GF-D8 (cell line): ENCODE measurements at regions not wholly inside any gene's neighbourhood (a gene's known extent, or its start where the extent isn't known, plus 50 kb on each side); places are given as distances from the start of the nearest gene placed in this dataset.
"Not testable (repeated sequence)": the region's sequence is repeated elsewhere in the genome, so short reads cannot be mapped to it uniquely, and the experiment has no call there.

Experiments
- DNase-seq: peaks from one replicate; lab custom pipeline; 2025; lab: John Stamatoyannopoulos, UW

DNA sequence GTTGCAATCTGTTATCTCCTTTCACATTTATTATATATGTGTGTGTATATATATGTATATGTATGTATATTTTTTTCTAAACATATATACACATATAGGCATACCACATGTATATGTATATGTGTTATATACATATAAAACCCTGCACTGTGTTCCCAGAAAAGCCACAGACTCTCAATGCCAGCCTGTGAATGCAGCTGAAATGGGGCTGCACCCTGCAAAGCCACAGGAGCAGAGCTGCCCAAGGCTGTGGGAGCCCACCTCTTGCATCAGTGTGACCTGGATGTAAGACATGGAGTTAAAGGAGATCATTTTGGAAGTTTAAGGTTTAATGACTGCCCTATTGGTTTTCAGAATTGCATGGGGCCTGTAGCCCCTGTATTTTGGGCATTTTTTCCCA is 762.3 kb upstream of the ARPP21 start:
- DNase-seq: no peak

DNA sequence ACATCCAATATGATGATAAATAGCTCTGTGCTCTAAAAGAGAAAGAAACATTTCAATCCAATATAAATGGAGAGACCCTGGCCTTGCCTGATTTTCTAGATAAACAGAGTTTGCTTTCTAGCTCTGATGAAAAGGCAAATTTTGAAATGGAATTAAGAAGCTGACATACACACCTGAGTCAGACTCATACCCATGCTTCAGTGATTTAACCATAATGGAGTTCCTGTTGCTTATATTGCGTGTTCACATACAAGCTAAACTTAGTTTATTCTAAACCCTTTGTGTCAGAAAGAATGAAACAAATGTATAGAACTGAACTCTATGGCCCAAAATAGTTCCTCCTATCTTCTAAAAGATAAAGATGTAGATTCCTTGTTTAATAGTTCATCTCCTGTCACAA is 760.8 kb upstream of the ARPP21 start:
- DNase-seq: no peak

DNA sequence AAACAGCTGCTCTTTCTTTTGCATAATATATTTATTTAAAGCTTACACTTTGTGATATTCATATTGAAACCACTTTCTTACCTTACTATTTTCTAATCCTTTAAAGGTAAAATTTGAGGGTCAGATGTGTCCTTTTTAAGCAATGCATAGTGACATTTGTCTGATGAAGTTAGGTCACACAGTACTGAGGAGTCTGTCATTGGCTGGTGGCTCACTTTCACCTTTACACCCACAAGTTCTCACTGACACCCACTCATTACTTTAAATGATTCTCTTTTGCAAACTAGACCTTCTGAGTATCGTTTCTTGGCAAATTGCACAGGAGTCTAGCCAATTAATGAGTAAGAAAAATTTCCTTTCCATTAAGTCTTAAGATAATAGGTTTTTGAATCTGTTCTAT is 758.3 kb upstream of the ARPP21 start:
- no peak for DNase-seq

DNA sequence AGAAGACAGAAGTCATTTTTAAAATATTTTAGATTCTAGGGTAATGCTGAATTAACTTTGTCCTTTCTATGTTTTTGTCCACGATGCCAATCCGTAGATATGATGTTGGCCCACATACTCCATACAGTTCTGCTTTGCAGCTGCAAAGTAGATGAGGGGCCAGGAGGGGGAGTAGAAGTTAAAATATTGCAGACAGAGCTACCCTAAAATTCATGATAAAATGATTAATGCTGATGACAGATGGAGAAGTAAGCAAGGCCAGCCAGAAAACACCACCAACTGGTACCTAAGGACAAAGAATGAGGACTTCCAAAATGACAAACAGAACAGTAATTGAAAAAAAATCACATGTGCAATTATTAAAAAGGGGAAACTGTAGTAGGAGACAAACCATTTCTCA is 756.6 kb upstream of the ARPP21 start:
- no peak for DNase-seq

DNA sequence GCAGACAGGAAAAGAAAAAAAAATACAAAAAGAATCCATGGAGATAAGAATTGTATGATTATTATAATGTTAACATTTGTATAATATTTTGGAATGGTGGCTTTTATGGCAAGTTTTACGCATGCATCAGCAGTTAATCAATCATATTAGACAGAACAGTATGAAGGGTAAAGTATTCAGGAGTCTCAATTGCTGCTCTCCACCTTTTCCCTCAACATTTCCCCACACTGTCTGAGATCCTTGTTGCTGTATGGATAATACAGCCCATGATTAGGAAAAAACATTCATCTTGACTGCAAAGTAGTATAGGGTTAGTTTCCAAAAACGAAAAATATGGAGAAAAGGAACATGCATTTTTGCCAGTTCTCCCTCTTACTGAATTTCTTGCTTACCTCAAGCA is 755.3 kb upstream of the ARPP21 start:
- no peak for DNase-seq

DNA sequence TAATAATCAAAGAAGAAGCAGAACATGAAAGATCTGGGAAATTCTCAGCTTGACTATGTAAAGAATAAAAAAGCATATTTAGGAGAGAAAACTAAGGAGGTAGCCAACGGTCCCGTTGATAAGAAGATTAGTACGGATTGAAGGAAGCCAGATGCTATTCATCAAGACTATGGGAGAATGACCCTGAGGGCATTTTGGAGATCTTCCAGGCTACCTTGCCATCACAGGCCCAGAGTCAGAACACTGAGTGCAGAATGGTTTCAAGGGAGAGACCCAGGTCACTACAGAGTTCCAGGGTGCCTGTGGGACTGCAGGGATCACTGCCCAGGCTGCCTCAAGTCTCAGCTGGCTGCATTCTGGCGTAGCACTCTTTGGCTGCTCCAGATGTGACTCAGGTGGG is 752.9 kb upstream of the ARPP21 start:
- no peak for DNase-seq

DNA sequence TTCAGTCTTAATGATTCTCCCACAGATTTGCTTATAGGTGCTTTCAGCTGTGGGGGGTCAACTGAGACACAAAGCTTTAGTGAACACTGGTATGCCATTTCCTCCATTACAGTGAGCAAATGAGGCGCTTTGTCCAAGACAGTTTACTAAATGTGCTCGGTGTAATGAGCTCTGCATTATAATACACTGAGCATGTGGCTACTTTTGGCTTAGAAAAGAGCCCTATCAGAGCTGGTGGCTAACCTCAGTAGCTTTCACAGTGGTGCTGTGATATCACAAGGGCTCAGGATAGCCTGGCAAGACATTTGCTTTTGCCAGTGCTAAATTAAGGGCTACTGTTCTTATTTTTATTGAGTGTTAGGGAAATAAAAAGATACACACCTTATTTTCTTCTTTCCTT is 749.7 kb upstream of the ARPP21 start:
- no peak for DNase-seq

DNA sequence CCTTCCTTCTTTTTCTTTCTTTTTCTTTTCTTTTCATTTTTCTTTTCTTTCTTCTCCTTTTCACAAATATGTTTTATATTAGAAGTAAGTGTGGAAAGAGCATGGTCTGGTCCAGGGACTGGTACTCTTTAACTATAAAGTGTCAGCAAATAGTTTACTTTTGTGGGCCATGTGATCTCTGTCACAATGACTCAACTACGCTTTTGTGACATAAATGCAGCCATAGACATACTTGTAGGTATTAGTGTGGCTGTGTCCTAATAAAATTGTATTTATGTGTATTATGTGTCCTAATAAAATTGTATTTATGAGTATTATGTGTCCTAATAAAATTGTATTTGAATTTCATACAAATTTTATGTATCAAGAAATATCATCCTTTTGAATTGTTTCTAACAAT is 749.1 kb upstream of the ARPP21 start:
- DNase-seq: no peak

DNA sequence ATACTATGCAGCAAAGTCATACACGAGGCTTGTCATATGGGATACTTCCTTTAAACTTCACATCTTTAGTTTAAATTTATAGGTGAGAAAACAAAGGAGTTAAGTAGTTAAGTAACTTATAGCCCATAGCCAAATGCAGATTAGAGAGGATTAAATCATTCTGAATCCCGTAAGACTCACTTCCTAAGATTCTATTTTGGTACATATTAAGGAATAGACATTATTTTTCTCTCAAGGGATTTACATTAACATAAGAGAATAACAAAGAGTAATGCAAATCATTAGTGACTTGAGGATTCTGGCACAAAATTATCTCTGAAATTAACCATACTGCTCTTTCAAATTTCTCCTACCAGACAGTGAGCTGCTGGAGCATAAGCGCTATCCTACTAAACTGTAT is 747.4 kb upstream of the ARPP21 start:
- no peak for DNase-seq

DNA sequence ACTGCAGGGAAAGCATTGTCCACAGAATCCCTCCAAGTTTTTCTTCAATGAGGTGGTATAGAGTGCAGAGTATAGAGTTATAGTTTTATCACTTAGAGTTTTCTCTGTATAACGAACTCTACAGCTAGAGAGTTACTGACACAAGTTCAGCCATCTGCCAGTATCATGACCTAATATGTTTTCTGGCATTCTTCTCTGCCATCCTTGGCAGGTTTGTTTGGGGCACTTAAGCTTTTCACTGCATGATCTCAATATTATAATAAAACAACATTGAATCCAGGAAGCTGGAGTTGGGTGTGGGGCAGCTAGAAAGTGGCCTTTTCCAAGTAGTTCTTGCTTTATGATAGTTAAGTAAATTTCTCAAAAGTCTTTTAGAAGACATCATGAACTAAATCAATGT is 743.5 kb upstream of the ARPP21 start:
- DNase-seq: no peak

DNA sequence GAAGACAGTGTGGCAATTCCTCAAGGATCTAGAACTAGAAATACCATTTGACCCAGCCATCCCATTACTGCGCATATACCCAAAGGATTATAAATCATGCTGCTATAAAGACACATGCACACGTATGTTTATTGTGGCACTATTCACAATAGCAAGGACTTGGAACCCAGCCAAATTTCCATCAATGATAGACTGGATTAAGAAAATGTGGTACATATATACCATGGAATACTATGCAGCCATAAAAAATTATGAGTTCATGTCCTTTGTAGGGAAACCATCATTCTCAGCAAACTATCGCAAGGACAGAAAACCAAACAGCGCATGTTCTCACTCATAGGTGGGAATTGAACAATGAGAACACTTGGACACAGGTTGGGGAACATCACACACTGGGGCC is 729.6 kb upstream of the ARPP21 start:
- not testable (repeated sequence) for DNase-seq

DNA sequence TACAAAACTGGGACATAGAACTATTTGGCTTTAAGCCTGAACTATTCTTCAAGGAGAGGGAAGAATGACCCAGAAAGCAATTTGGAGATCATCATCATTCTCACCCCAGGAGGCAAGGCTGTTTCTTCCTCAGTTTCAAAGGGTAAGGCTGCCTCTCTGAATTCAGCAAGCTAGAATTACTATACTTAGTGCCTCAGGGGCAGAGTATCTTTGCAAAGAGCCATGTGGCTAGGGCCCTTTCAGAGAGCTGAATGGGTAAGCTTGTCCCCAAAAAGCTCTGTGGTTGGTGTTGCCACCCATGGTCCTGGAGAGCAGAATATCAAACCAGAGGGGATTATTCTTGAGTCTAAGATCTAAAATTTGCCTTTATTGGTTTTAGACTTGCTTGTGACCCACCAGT is 720.3 kb upstream of the ARPP21 start:
- no peak for DNase-seq

DNA sequence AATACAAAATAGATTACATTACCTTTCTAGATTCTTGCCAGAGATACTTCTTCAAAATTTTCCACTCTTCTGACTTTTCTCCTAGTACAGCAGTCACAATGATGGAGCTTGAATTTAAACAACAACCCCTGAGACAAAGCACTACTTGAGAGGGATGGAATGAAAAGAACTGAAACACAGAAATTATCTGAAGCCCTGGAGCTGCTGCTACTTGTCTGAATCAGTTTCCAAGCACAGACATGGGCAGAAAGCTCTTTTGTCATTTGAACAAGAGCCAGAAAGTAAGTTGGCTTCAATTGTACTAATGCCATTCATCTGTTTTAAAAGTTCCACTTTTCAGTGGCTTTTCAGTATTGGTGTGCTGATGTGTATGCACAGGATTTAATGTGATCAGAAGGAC is 718.5 kb upstream of the ARPP21 start:
- DNase-seq: no peak

DNA sequence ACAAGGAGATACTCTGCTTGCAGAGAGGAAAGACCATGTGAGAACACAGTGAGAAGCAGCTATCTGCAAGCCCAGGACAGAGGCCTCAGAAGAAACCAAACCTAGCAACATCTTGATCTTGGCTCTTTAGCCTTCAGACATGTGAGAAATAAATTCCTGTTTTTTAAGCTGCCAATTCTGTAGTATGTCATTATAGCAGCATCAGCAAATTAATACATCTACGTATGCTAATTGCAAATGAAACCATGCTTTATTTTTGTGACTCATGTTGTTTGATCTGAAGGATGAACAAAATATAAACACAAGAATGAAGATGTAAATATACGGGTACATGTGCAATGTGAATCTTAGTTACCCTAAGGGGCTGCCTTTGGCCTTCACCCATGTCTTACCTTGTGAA is 714.4 kb upstream of the ARPP21 start:
- DNase-seq: no peak

DNA sequence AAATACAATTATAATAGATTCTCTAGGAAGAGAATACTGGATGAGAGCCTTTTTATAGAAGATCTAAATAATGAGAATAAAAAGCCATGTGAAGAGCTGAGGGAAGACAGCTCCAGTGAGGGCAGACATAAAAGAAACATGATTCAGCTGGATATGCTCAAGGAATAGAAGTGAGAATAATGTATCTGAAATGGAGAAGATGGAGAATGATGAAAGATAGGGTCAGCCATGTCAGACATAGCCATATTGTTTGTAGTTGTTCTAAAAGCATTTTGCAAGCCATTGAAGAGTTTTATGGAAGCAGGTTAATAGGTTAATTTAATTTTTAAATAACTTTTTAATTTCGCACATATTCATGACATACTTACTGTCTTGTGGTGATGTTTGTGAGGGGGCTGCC is 713.5 kb upstream of the ARPP21 start:
- no peak for DNase-seq

DNA sequence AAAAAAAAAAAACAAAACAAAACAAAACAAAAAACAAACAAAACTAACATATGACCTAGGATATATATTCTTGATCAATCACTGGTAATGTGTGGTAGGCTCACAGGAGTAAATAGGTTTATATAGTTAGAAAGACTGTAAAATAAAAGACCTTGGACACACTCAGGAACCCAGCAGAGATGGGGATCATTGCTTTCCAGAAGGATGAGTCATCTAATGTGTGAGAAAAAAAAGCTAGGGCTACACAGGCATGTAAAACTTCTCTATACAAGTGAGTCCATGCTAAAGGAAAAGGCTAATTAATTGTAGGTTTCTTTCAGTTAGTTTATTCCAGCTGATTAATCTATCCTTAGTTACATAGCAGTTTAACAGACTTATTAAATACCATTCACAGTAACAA is 710.3 kb upstream of the ARPP21 start:
- DNase-seq: no peak

DNA sequence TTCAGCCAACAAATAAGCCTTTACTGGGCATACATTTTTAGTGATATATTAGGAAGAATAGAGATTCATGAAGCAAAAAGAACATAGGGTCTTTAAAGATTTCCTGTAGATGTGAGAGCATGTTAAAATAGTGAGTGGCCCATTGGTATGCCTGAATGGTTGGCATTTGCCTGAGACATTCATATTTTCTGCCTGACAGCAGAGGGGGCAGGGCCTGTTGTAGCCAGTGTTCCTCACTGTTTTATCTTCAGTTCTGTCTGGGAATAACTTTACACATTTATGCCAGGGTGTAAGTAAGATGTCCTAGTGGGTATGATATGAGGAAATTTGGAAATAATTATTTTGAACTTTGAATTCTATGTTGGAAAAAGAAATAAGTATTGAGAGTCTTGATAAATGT is 704.7 kb upstream of the ARPP21 start:
- no peak for DNase-seq

DNA sequence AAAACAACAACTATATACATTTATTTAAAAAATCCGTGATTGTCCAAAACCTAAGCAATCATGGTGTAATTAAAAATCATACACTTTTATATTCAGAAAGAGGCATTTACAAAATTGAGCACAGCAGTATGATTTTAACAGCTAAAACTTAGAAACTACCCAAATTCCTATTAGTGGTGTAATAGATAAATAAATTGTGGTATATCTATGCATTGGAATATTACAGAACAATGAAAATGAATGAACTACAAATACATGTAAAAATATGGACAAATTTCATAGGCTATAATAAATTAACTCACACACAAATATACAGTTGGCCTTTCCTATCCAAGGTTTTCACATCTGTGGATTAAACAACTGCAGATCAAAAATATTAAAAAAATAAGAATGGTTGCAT is 700.5 kb upstream of the ARPP21 start:
- DNase-seq: no peak

DNA sequence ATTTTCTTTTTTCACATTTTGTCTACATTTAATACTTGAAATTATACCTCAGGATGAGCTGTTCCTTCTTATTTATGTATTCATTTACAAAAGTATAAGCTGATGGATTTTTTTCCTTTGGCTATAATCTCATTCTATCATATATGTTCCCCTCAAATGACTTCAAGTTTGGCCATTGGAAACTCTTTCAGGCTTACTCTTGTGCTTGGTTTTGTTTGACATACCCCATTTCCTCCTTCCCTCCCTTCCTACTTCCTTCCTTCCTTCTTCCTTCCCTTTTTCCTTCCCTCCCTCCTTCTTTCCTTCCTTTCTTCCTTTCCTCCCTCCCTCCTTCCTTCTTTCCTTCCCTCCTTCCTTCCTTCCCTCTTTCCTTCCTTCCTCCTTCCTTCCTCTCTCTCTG is 697.1 kb upstream of the ARPP21 start:
- DNase-seq: no peak

DNA sequence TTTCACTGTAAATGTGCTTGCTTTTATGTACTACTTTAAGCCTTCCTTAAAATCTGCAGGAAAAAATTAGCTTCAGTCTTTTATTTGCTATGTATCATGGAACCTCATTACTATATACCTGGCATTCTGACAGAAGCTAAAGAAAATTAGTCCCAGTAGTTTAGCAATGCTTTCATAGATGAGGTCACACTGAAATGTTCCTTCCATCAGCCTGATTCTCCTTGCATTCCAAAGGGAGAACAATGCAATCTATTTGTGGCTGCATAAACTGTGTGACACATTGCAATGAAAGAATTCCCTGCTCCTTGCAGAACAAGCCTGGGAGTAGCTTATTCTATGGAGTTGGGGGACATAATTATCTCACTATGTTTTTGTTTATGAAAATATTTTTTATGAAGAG is 691.5 kb upstream of the ARPP21 start:
- DNase-seq: no peak

DNA sequence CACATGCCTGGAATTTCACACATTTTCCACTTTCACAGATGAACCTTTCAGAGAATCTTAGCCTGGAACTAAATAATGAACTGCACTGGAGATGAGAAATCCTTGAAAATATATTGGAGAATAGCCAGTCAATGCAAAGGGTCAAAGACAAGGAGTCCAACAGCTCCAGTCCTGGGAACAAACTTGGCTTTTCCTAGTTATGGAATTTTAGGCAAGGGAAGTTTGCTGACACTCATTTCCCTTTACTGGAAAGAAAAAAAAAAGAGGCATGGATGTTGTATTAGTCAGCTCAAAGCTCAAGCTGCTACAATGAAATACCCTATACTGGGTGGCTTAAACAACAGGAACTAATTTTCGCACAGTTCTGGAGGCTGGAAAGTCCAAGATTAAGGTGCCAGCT is 690.8 kb upstream of the ARPP21 start:
- no peak for DNase-seq

DNA sequence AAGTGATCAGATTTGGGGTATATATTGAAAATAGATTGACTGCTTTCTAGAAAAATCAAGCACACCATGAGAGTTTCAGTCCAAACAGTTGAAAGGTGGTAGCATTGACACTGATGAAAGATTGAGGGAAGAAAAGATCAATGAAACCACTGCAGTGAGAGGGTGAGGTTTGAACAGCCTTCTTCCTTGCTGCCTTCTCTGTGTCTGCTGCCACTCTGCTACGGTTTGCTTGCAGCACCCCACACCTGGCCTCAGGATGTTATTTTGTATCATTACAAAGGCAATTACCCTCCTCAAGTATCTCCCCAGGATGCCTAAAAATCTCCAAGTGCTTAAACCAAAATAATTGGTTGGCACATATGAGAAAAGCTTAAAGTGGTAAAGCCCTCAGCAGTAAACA is 683.6 kb upstream of the ARPP21 start:
- no peak for DNase-seq

DNA sequence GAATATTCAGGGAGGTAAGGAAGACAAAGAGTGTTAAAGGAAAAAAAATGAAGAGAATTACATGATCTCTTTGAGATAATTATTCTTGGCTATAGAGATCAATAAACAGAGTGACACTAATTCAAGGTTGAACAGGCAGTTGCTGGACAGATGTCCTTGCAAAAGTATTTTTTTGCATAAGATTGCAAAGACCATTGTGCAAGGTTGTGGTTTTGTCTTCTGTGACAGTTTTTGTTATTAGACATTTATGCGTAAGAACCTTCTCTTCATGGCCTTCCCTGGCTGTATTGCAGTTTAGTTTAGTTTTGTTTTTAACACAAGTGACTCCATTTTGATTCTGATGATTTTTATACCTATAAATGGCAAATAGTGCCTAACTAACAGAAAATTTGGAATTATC is 682.8 kb upstream of the ARPP21 start:
- DNase-seq: no peak

DNA sequence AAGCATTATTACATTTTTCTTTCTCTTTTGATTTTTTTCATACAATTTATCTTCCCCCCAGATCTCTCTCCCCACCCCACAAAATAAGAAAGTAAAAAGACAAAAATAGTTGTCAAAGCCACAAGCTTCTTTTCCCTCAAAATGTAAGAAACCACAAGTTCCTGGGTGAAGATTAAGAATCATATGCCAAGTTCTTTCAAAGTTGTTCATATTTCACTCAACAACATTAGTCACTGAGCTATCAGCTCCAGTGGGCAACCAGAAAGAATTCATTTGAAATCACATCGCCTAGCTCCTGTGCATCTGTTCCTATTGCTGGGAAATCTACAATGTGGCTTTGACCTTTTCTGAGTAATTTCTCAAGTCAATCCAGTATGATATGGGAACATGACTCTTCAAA is 681.6 kb upstream of the ARPP21 start:
- no peak for DNase-seq

DNA sequence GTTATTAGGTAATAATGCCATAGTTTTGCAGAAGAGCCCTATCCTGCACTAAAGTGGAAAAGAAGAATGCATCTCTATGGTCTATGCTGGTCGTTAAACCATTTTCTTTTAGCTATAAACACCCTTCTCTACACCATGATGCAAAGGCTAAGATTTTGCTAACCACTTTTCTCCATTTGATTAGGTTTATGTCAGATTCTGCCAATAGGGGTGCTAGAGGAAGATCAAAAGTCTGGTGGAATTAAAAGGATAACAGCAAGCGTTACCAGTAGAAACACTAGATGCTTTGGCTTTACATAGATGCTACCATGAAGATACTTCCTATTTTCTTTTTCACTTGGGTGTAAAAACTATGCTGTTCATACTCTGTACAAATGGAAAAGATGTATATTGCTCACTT is 669.8 kb upstream of the ARPP21 start:
- no peak for DNase-seq

DNA sequence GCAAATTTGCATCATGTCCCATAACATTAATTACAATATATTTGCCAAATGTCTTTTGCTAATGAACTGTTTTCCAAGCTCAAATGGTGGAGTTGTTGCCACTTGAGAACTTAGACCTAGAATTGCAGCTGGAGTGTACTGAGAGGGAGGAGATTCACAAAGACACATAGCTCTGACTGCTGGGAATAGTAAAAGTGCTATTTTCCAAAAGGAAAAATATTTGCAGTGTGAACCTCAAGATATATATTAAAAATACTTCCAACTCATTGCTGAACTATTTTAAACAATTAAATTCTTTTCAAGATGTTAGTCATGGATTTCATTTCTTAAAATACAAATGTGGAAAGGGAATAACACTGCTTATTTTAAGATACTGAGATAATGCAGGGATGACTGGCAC is 666.8 kb upstream of the ARPP21 start:
- DNase-seq: no peak
